ENCODE measurements at regions not wholly inside any gene's neighbourhood (a gene's known extent, or its start where the extent isn't known, plus 50 kb on each side); places are given as distances from the start of the nearest gene placed in this dataset.

DNA sequence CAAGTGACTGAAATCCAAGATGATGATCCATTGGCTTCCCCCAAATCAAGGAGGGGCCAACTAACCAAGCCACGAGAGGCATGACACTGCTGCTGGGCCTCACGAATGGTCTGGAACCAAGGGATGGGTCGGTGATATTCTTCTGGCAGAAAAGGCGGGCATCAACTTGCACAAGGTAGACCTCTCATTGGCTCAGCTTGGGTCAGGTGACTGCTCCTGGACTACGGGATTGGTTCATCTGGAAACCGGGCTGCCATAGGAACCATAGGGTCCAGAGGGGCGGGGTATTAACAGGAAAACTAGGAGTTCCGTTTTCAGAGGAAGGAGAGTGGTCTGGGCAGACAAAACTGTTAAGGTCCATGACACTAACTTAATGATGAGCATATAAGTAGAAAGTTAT lies 100.9 kb downstream of the TFAP2C start:
- no peak overlapping the region for H3K4me3 ChIP-seq (ENCODE audit: low read depth, low read length, poor library complexity, severe bottlenecking)
- POLR2A ChIA-PET (ENCODE audit: low non-redundant PET): no interaction called here
- no peaks in the 10 kb centered on the region for H3K27me3 ChIP-seq (replicated peaks; ENCODE audit: insufficient read depth, low read depth, low read length, poor library complexity)
- no peaks in the 10 kb centered on the region for H3K9me3 ChIP-seq (ENCODE audit: low read depth, low read length, poor library complexity, severe bottlenecking)
- CTCF ChIA-PET: no interaction called here
- no peaks in the 10 kb centered on the region for H3K36me3 ChIP-seq (ENCODE audit: insufficient read depth, low read length, poor library complexity, severe bottlenecking)
- no peak for TF ChIP-seq EZH2 (IDR thresholded peaks at IDR 0.05; ENCODE audit: borderline replicate concordance, low read depth, low read length, poor library complexity, severe bottlenecking)
- TF ChIP-seq CTCF (conservative IDR thresholded peaks at IDR 0.05; ENCODE audit: low read depth, low read length): no peak
- H3K27ac ChIP-seq (ENCODE audit: low read depth, low read length, poor library complexity, severe bottlenecking): no peak overlapping the region
- intact Hi-C loops (cut with micrococcal nuclease; ENCODE audit: unreplicated experiment): no loop called here
- no peaks in the 10 kb centered on the region for H3K4me1 ChIP-seq (ENCODE audit: insufficient read depth, low read length, poor library complexity, severe bottlenecking)
- DNase-seq (ENCODE audit: low spot score): no peak
- no TSS peak for BruUV-seq (replicated peaks)

- intact Hi-C loops (cut with micrococcal nuclease; ENCODE audit: unreplicated experiment): no loop called here
- H3K4me3 ChIP-seq (ENCODE audit: low read depth, low read length, poor library complexity, severe bottlenecking): no peak overlapping the region
- no peaks in the 10 kb centered on the region for H3K27me3 ChIP-seq (replicated peaks; ENCODE audit: insufficient read depth, low read depth, low read length, poor library complexity)
- BruUV-seq (replicated peaks): no TSS peak
- ChIA-PET CTCF (no interaction called here), POLR2A (ENCODE audit: low non-redundant PET) (no interaction called here)
- no peak overlapping the region for H3K27ac ChIP-seq (ENCODE audit: low read depth, low read length, poor library complexity, severe bottlenecking)
- H3K36me3 ChIP-seq (ENCODE audit: insufficient read depth, low read length, poor library complexity, severe bottlenecking): no peaks in the 10 kb centered on the region
- DNase-seq (ENCODE audit: low spot score): no peak
- TF ChIP-seq CTCF (conservative IDR thresholded peaks at IDR 0.05; ENCODE audit: low read depth, low read length) (no peak), EZH2 (IDR thresholded peaks at IDR 0.05; ENCODE audit: borderline replicate concordance, low read depth, low read length, poor library complexity, severe bottlenecking) (no peak)
- no peaks in the 10 kb centered on the region for H3K9me3 ChIP-seq (ENCODE audit: low read depth, low read length, poor library complexity, severe bottlenecking)
- H3K4me1 ChIP-seq (ENCODE audit: insufficient read depth, low read length, poor library complexity, severe bottlenecking): no peaks in the 10 kb centered on the region
These were observed 101.9 kb downstream of the TFAP2C start for GRCh38 chr20:56730996-56731395.

DNA sequence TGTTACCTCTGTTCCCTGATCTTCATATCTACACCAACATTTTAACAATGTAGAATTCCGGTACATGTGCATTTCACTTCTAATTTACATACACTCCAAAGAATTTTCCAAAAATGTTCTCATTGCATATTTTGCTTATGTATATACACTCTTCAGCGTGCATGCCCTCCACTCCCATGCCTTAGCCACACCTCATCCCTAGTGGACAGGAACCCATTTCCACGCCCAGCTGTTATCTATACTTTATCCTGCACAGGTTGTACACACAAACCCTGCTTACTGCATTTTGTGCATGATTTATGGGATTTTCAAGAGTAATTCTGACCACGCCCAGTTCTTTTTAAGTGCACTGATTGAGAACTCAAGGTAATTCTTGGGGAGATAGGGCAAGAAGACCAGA lies 102.4 kb downstream of the TFAP2C start:
- intact Hi-C loops (cut with micrococcal nuclease; ENCODE audit: unreplicated experiment): no loop called here
- Histone ChIP-seq H3K27me3 (replicated peaks; ENCODE audit: insufficient read depth, low read depth, low read length, poor library complexity) (no peaks in the 10 kb centered on the region), H3K4me1 (ENCODE audit: insufficient read depth, low read length, poor library complexity, severe bottlenecking) (no peaks in the 10 kb centered on the region), H3K9me3 (ENCODE audit: low read depth, low read length, poor library complexity, severe bottlenecking) (no peaks in the 10 kb centered on the region), H3K27ac (ENCODE audit: low read depth, low read length, poor library complexity, severe bottlenecking) (no peak overlapping the region), H3K4me3 (ENCODE audit: low read depth, low read length, poor library complexity, severe bottlenecking) (no peak overlapping the region), H3K36me3 (ENCODE audit: insufficient read depth, low read length, poor library complexity, severe bottlenecking) (no peaks in the 10 kb centered on the region)
- CTCF ChIA-PET: no interaction called here
- no peak for TF ChIP-seq CTCF (conservative IDR thresholded peaks at IDR 0.05; ENCODE audit: low read depth, low read length)
- TF ChIP-seq EZH2 (IDR thresholded peaks at IDR 0.05; ENCODE audit: borderline replicate concordance, low read depth, low read length, poor library complexity, severe bottlenecking): no peak
- no TSS peak for BruUV-seq (replicated peaks)
- POLR2A ChIA-PET (ENCODE audit: low non-redundant PET): no interaction called here
- no peak for DNase-seq (ENCODE audit: low spot score)
